Ramos (cell line): ENCODE measurements at regions not wholly inside any gene's neighbourhood (a gene's known extent, or its start where the extent isn't known, plus 50 kb on each side); places are given as distances from the start of the nearest gene placed in this dataset.
"Not testable (repeated sequence)": the region's sequence is repeated elsewhere in the genome, so short reads cannot be mapped to it uniquely, and the experiment has no call there.

Experiments
- in situ Hi-C: fragments of 300-500 bp; cut with MboI; formaldehyde crosslinking; loops from one replicate; pipeline ENCODE4 v1.14.3; 2022; ENCODE audit warnings: low sequenced_read_pairs; ENCODE audit not compliant: unreplicated experiment

- in situ Hi-C loops, result no loop called here
Measured at GRCh38 chr15:23839893-23840474, 152.9 kb upstream of the NDN start.

- in situ Hi-C loops, result no loop called here
Measured at GRCh38 chr15:23846218-23846617, 159.1 kb upstream of the NDN start.

- in situ Hi-C loops, result no loop called here
Measured at GRCh38 chr15:23850666-23851065, 163.6 kb upstream of the NDN start.

GRCh38 chr15:23851921-23852320 is 164.8 kb upstream of the NDN start:
- in situ Hi-C loops, result no loop called here

- in situ Hi-C loops, result no loop called here
Measured at GRCh38 chr15:23853286-23853685, 166.2 kb upstream of the NDN start.

- in situ Hi-C loops, result no loop called here
Measured at GRCh38 chr15:23854203-23854911, 167.3 kb upstream of the NDN start.

- in situ Hi-C loops, result no loop called here
Measured at GRCh38 chr15:23854912-23855659, 168.0 kb upstream of the NDN start.

GRCh38 chr15:23855947-23856346 is 168.8 kb upstream of the NDN start:
- in situ Hi-C loops, result no loop called here

GRCh38 chr15:23857028-23857641 is 170.0 kb upstream of the NDN start:
- in situ Hi-C loops, result no loop called here

GRCh38 chr15:23859008-23859407 is 171.9 kb upstream of the NDN start:
- in situ Hi-C loops, result no loop called here

- in situ Hi-C loops, result loop anchor here (10.0 kb wide), 1 partner anchor 216 kb away; the partner anchor contains the start of gene MAGEL2
Measured at GRCh38 chr15:23860290-23861245, 173.5 kb upstream of the NDN start.

- in situ Hi-C loops, result loop anchor here (10.0 kb wide), 1 partner anchor 222 kb away; the partner anchor contains the start of gene MAGEL2
Measured at GRCh38 chr15:23866832-23867231, 179.7 kb upstream of the NDN start.

GRCh38 chr15:23869396-23869795 is 182.3 kb upstream of the NDN start:
- in situ Hi-C loops, result loop anchor here (10.0 kb wide), 1 partner anchor 225 kb away; the partner anchor contains the start of gene MAGEL2

- in situ Hi-C loops, result not testable (repeated sequence)
Measured at GRCh38 chr15:23873613-23874012, 186.5 kb upstream of the NDN start.

- in situ Hi-C loops, result no loop called here
Measured at GRCh38 chr15:23877502-23878412, 190.7 kb upstream of the NDN start.

- in situ Hi-C loops, result no loop called here
Measured at GRCh38 chr15:23881291-23881690, 194.2 kb upstream of the NDN start.

- in situ Hi-C loops, result no loop called here
Measured at GRCh38 chr15:23890218-23890617, 203.1 kb upstream of the NDN start.

GRCh38 chr15:23897091-23897490 is 210.0 kb upstream of the NDN start:
- in situ Hi-C loops, result no loop called here

- in situ Hi-C loops, result no loop called here
Measured at GRCh38 chr15:23897531-23897930, 210.4 kb upstream of the NDN start.
